HG02588 (cell line): ENCODE measurements at regions not wholly inside any gene's neighbourhood (a gene's known extent, or its start where the extent isn't known, plus 50 kb on each side); places are given as distances from the start of the nearest gene placed in this dataset.
"Not testable (repeated sequence)": the region's sequence is repeated elsewhere in the genome, so short reads cannot be mapped to it uniquely, and the experiment has no call there.

ENCODE experiments used
- ATAC-seq: cut with Tn5 transposase; IDR thresholded peaks from one replicate; pipeline ENCODE4 v1.9.1; 2021; ENCODE audit warnings: mild to moderate bottlenecking, moderate library complexity; ENCODE audit not compliant: unreplicated experiment

- no peak for ATAC-seq
Observed at GRCh38 chrX:130467936-130468335, 66.1 kb downstream of the RBMX2 start.

GRCh38 chrX:130468395-130468923, 66.7 kb downstream of the RBMX2 start:
- no peak for ATAC-seq

- ATAC-seq: no peak
Observed at GRCh38 chrX:130482871-130483270, 81.1 kb downstream of the RBMX2 start.

DNA sequence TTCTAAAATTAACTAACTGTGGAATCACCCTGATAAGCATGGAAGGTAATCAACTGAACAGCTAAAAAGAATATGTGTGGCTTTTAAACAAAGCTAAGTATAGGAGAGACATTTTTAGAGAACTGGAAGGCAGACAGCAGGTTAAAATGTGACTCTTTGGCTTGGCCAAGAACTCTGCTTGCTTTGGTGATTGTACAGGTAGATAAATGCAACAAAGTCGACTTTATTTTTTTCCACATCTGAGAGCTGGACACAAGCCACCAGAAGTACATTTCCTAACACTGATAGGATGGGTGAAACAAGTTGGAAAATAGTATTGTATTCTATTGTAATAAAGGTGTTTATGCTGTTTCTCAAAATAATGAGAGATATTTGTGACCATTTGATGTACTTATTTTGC, 84.1 kb downstream of the RBMX2 start:
- no peak for ATAC-seq

DNA sequence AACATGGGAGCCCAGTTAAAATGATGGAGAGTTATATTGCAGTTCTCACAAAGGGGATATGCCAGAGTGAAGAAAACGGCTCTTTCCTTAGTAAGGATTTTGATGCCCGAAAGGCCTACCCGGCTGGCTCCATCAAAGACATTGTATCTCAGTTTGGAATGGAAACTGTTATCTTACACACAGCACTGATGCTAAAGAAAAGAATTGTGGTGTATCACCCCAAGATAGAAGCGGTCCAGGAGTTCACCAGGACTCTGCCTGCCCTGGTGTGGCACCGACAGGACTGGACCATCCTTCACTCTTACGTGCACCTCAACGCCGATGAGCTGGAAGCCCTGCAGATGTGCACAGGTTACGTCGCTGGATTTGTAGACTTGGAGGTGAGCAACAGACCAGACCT, 93.7 kb downstream of the RBMX2 start:
- ATAC-seq: not testable (repeated sequence)

DNA sequence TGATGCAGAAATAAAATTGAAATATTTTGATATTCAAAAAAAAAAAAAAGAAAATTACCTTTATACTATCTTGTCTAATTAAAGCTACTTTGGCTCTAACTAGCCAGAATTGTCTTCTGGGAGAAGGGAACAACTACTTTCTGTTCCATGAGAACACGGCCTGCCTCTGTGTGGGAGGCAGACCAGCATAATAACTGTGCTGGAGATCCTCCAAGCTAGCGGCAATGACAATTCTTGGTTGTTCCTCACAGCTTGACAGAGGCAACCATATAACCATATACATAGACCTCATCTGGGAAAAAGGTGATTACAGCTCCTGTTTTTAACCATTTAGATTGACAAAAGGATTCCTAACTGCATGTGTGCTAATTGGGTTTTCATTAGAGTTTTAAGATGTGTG, 95.7 kb downstream of the RBMX2 start:
- ATAC-seq: no peak

DNA sequence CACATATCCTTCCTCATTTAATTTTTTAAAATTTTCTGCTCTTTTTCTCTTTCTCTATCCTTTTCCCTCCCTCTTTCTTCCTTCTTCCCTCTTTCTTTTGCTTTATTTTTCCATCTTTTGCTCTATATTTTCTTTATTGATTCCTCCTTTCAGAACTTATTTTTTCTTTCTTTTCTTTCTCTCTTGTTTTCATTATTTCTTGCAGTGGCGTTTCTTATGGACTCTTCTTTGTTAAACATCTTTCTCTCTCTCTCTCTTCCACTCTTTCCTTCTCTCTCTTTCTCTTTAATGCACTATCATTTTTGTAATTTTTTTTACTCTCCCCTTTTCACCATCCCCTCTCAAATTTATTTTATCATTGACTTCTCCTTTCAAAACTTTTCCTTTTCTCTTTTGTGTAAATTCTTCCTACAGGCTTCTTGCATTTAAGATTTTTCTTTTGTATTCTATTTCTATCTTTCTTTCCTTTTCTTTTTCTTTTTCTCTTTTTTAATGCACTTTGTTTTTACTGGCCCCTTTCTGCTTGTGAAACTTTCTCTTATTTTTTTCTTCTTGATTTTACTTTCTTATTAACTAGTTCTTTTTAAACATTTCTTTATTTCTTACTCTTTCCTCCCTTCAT, 97.0 kb downstream of the RBMX2 start:
- ATAC-seq: no peak

GRCh38 chrX:130502016-130502570, 100.3 kb downstream of the RBMX2 start:
- ATAC-seq: no peak

DNA sequence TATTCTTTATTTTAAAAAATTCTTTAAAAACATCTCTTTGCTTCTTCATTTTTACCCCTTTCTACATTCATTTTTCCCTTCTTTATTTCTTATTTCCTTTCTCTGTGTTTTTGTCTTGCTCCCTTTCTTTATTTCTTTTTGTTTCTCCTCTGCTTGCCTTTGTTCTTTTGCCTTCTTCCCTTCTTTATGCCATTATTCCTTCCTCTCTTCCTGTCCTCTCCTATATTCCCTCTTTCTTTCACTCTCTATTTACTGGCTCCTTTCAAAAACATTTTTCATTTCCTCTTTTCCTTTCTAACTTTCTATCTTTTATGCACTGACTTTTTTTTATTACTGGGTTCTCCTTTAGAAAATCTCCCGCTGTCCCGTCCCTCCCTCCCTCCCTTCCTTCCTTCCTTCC, 102.2 kb downstream of the RBMX2 start:
- no peak for ATAC-seq

DNA sequence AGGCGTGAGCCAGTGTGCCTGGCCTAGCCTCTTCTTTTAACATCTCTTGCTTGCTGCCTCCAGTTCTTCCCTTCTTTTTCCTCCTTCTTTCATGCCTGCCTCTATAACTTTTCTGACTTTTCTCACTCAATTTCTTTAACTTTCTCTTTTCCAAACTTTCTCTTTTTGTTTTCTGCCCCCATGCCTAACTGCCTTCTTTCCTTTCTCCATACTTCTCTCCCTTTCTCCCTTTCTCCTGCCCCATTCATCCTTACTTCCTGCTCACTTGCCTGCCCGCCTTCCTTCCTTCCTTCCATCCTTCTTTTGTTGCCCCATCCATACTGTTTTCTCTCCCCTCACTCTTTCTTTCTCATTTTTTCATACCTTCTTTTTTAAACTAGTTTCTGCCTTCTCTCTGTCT, 105.2 kb downstream of the RBMX2 start:
- ATAC-seq: no peak

DNA sequence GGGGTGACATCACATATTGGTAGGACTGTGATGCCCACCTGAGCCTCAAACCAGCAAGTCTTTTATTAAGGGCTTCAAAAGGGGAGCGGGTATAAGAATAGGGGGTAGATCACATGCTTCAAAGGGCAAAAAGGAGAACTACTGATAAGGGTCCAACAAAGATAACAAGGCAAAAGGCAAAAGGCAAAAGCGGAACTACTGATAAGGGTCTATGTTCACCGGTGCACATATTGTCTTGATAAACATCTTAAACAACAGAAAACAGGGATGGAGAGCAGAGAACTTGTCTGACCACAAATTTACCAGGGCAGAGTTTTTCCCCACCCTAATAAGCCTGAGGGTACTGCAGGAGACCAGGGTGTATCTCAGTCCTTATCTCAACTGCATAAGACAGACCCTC, 110.7 kb downstream of the RBMX2 start:
- not testable (repeated sequence) for ATAC-seq

DNA sequence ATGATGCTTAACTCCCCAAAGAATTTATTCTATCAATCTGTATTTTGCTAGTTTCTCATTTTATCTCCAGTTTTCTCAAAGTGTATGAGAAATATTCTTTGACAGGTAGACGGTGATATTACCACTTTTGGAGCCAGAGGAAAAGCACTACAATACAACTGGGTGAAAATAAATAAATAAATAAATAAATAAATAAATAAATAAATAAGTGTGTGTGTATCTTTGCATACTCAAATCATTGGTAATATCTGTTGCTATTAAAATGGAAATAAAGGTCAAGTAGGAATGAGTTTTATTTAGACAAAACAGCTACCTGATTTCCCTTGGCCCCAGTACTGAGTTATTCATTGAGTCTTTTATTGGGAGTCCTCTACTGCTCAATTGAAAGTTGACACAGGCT, 114.3 kb downstream of the RBMX2 start:
- ATAC-seq: no peak

- ATAC-seq: no peak
Observed at GRCh38 chrX:130523460-130524394, 121.9 kb downstream of the RBMX2 start.

GRCh38 chrX:130524476-130525194, 122.8 kb downstream of the RBMX2 start:
- no peak for ATAC-seq

DNA sequence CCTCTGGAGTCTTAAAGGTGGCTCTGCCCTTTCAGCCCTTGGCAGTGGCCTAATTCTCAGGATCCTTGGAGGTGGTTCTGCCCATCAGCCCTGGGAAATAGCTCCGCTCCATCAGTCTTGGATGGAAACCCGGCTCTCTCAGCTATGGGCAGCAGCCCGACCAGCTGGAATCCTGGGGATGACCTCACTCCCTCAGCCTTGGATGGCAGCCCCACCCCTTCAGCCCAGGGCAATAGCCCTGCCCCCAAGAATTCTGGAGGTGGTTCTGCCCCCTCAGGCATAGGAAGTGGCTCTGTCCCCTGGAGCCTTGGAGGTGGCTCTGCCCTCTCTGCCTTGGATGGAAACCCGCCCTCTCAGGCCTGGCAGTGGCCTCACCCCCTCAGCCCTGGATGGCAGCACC, 127.7 kb downstream of the RBMX2 start:
- ATAC-seq: no peak

- ATAC-seq: no peak
Observed at GRCh38 chrX:130531066-130531465, 129.3 kb downstream of the RBMX2 start.

DNA sequence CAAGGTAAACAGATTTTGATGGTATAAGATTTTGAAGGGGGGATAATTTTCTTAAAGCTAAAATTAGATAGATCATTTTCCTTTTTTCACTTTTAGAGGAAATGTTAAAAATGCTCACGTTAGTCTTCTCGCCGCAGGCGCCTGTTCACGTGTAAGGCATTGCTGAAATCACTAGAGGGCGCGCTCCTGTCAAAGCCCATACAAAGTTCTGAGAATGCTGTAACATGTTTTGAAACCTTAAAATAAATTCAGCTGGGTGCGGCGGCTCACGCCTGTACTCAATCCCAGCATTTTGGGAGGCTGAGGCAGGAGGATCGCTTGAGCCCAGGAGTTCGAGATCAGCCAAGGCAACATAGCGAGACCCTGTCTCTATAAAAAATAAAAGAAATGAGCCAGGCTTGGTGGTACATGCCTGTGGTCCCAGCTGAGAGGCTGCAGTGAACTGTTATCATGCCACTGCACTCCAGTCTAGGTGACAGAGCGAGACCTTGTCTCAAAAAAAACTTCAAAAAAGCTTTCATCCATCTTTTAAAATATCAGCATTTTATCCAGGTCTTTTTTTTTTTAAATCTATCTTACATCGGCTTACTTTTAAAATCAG, 138.0 kb downstream of the RBMX2 start:
- no peak for ATAC-seq

GRCh38 chrX:130543603-130544325, 142.0 kb downstream of the RBMX2 start:
- no peak for ATAC-seq

DNA sequence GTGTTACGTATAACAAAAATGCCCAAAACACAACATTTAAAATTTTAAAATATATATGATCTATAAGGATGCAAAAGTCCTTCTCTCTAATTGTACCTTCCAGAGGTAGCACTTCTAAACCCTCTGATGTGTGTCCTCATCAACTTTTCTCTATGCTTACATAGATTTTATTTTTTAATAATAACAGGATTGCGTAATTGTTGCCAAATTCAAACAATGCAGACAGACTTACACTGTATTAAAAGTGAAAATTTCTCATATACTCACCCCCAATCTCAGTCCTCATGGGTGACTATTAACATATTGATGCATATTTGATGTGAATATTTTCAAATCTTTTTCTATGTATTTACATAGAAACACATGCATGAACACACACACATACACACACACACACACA, 144.0 kb downstream of the RBMX2 start:
- ATAC-seq: no peak

DNA sequence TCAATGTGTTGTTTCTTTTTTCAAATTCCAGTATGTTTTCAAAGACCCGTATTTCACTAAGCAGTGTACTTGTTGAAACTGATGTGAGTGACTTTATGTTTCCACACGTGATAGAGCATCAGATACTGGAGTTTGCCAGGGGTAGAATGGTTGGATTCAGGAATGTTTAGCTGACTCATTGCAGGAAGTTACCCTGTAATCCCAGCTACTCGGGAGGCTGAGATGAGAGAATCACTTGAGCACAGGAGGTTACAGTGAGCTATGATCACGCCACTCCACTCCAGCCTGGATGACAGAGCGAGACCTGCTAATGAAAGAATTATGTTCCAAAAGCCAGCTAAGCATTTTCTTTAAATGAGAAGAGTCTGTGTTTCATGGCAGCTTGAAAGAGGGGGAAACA, 147.6 kb downstream of the RBMX2 start:
- not testable (repeated sequence) for ATAC-seq
